ENCODE measurements at regions not wholly inside any gene's neighbourhood (a gene's known extent, or its start where the extent isn't known, plus 50 kb on each side); places are given as distances from the start of the nearest gene placed in this dataset.

- Histone ChIP-seq H3K4me1 (no peaks in the 10 kb centered on the region), H3K36me3 (no peaks in the 10 kb centered on the region), H3K4me3 (no peak overlapping the region), H3K27ac (no peak overlapping the region), H3K9me3 (no peaks in the 10 kb centered on the region), H3K27me3 (no peaks in the 10 kb centered on the region)
- no peak for DNase-seq
- intact Hi-C loops (cut with DNase I; ENCODE audit: low total_unique reads): no loop called here
- TF ChIP-seq POLR2A (IDR thresholded peaks at IDR 0.05): no peak
- no peak for TF ChIP-seq CTCF (IDR thresholded peaks at IDR 0.05)
Observed at GRCh38 chr13:106381091-106381490, 154.4 kb downstream of the EFNB2 start.

- H3K27ac ChIP-seq: no peak overlapping the region
- H3K4me3 ChIP-seq: no peak overlapping the region
- no peaks in the 10 kb centered on the region for H3K4me1 ChIP-seq
- intact Hi-C loops (cut with DNase I; ENCODE audit: low total_unique reads): no loop called here
- no peaks in the 10 kb centered on the region for H3K36me3 ChIP-seq
- no peak for DNase-seq
- H3K9me3 ChIP-seq: no peaks in the 10 kb centered on the region
- TF ChIP-seq POLR2A (IDR thresholded peaks at IDR 0.05) (no peak), CTCF (IDR thresholded peaks at IDR 0.05) (no peak)
- H3K27me3 ChIP-seq: no peaks in the 10 kb centered on the region
Observed at GRCh38 chr13:106377931-106378662, 157.4 kb downstream of the EFNB2 start.

GRCh38 chr13:106377341-106377740 is 158.1 kb downstream of the EFNB2 start:
- TF ChIP-seq POLR2A (IDR thresholded peaks at IDR 0.05) (no peak), CTCF (IDR thresholded peaks at IDR 0.05) (no peak)
- intact Hi-C loops (cut with DNase I; ENCODE audit: low total_unique reads): no loop called here
- Histone ChIP-seq H3K36me3 (no peaks in the 10 kb centered on the region), H3K27me3 (no peaks in the 10 kb centered on the region), H3K9me3 (no peaks in the 10 kb centered on the region), H3K27ac (no peak overlapping the region), H3K4me1 (no peaks in the 10 kb centered on the region), H3K4me3 (no peak overlapping the region)
- no peak for DNase-seq

- Histone ChIP-seq H3K27me3 (no peaks in the 10 kb centered on the region), H3K36me3 (no peaks in the 10 kb centered on the region), H3K9me3 (no peaks in the 10 kb centered on the region), H3K4me1 (no peaks in the 10 kb centered on the region), H3K4me3 (no peak overlapping the region), H3K27ac (no peak overlapping the region)
- intact Hi-C loops (cut with DNase I; ENCODE audit: low total_unique reads): no loop called here
- DNase-seq: peak; percentile 36 to 61
- TF ChIP-seq POLR2A (IDR thresholded peaks at IDR 0.05): no peak
- peak in 1 of 4 experiments; percentile 18 for TF ChIP-seq CTCF (IDR thresholded peaks at IDR 0.05)
Observed at GRCh38 chr13:106376401-106377112, 158.9 kb downstream of the EFNB2 start.

- Histone ChIP-seq H3K9me3 (no peaks in the 10 kb centered on the region), H3K4me3 (no peak overlapping the region), H3K27me3 (no peaks in the 10 kb centered on the region), H3K4me1 (no peaks in the 10 kb centered on the region), H3K27ac (peak overlapping the region; percentile 53 to 55), H3K36me3 (no peaks in the 10 kb centered on the region)
- TF ChIP-seq POLR2A (IDR thresholded peaks at IDR 0.05): no peak
- DNase-seq: no peak
- intact Hi-C loops (cut with DNase I; ENCODE audit: low total_unique reads): no loop called here
Observed at GRCh38 chr13:106375085-106375484, 160.4 kb downstream of the EFNB2 start.
